CD14-positive monocyte (primary cell): ENCODE measurements at regions not wholly inside any gene's neighbourhood (a gene's known extent, or its start where the extent isn't known, plus 50 kb on each side); places are given as distances from the start of the nearest gene placed in this dataset.
"Not testable (repeated sequence)": the region's sequence is repeated elsewhere in the genome, so short reads cannot be mapped to it uniquely, and the experiment has no call there.

Experiments used
- DNase-seq, 3 donors: peaks; one replicate each; pipeline ENCODE4 v3.0.0-alpha.2; 2011 to 2022
- H2AFZ ChIP-seq: 2 replicates; pipeline ENCODE4 v1.6.0; 2012; ENCODE audit warnings: mild to moderate bottlenecking, low read depth, low read length, inconsistent platforms; ENCODE audit not compliant: insufficient read depth, poor library complexity, severe bottlenecking
- H3K27ac ChIP-seq, 2 donors: 1 replicate in 1 of 2; 2 replicates in 1 of 2; pipeline ENCODE4 v1.5.1; 2012 to 2013; ENCODE audit warnings: low read length in 2 of 2, control low read depth in 1 of 2, inconsistent platforms in 1 of 2, low read depth in 1 of 2, mild to moderate bottlenecking in 1 of 2
- H3K27me3 ChIP-seq, 2 donors: one replicate each; pipeline versions ENCODE4 v1.6.0 to v1.6.1; 2011 to 2013; ENCODE audit warnings: low read length in 2 of 2; ENCODE audit not compliant: control insufficient read depth in 2 of 2, insufficient read depth in 2 of 2
- H3K36me3 ChIP-seq, 2 donors: replicated peaks in 1 of 2; 1 replicate in 1 of 2; 2 replicates in 1 of 2; pipeline versions ENCODE4 v1.5.1 to v1.6.1; 2012 to 2013; ENCODE audit warnings: low read length in 2 of 2, control low read depth in 1 of 2, inconsistent platforms in 1 of 2, mild to moderate bottlenecking in 1 of 2; ENCODE audit not compliant: insufficient read depth in 2 of 2, control insufficient read depth in 1 of 2
- H3K4me1 ChIP-seq, 2 donors: 1 replicate in 1 of 2; 2 replicates in 1 of 2; pipeline versions ENCODE4 v1.5.1 to v1.6.1; 2012 to 2013; ENCODE audit warnings: low read length in 2 of 2, control low read depth in 1 of 2, inconsistent platforms in 1 of 2, mild to moderate bottlenecking in 1 of 2, moderate library complexity in 1 of 2; ENCODE audit not compliant: insufficient read depth in 2 of 2, control insufficient read depth in 1 of 2
- H3K4me2 ChIP-seq: replicated peaks from 2 replicates; pipeline ENCODE3; 2012; ENCODE audit warnings: low read length, moderate library complexity, mild to moderate bottlenecking; ENCODE audit not compliant: poor library complexity, severe bottlenecking; ENCODE audit errors: extremely low read depth
- H3K4me3 ChIP-seq, 3 experiments: fragments of 200-600 bp in 1 of 3; sonication (generic) in 1 of 3; replicated peaks in 1 of 3; 1 replicate in 2 of 3; 2 replicates in 1 of 3; pipeline ENCODE4 v1.5.1; 2011 to 2013; ENCODE audit warnings: low read length in 3 of 3, mild to moderate bottlenecking in 3 of 3, control low read depth in 2 of 3, low read depth in 2 of 3, inconsistent platforms in 1 of 3, moderate library complexity in 1 of 3
- H3K79me2 ChIP-seq: 2 replicates; pipeline ENCODE4 v1.6.0; 2012; ENCODE audit warnings: mild to moderate bottlenecking, control low read depth, inconsistent platforms, low read length, moderate library complexity; ENCODE audit not compliant: insufficient read depth
- H3K9ac ChIP-seq: 2 replicates; pipeline ENCODE4 v1.6.0; 2017; ENCODE audit warnings: low read length, mild to moderate bottlenecking; ENCODE audit not compliant: insufficient read depth, poor library complexity, severe bottlenecking
- H3K9me3 ChIP-seq, 2 donors: replicated peaks in 1 of 2; 1 replicate in 1 of 2; 2 replicates in 1 of 2; pipeline versions ENCODE4 v1.5.1 to v1.6.1; 2012 to 2013; ENCODE audit warnings: low read length in 2 of 2, control low read depth in 1 of 2; ENCODE audit not compliant: control insufficient read depth in 1 of 2, insufficient read depth in 1 of 2
- H4K20me1 ChIP-seq: 2 replicates; pipeline ENCODE4 v1.6.0; 2012; ENCODE audit warnings: mild to moderate bottlenecking, low read length, control low read depth, moderate library complexity; ENCODE audit not compliant: insufficient read depth
- H3K27ac Mint-ChIP-seq, 7 donors: one replicate each; pipeline ENCODE4 v1.8.0; 2020; ENCODE audit warnings: mild to moderate bottlenecking in 7 of 7, mixed read lengths in 7 of 7, moderate library complexity in 6 of 7, inconsistent platforms in 2 of 7
- H3K27me3 Mint-ChIP-seq, 3 donors: one replicate each; pipeline ENCODE4 v1.8.0; 2021 to 2022; ENCODE audit warnings: low read depth in 3 of 3, mild to moderate bottlenecking in 3 of 3, mixed read lengths in 3 of 3, moderate library complexity in 3 of 3, inconsistent platforms in 1 of 3
- H3K36me3 Mint-ChIP-seq, 2 donors: one replicate each; pipeline ENCODE4 v1.8.0; 2020; ENCODE audit warnings: mixed read lengths in 2 of 2, inconsistent platforms in 1 of 2, mild to moderate bottlenecking in 1 of 2
- H3K4me1 Mint-ChIP-seq: one replicate; pipeline ENCODE4 v1.8.0; 2020; ENCODE audit warnings: mild to moderate bottlenecking, mixed read lengths
- H3K4me3 Mint-ChIP-seq, 2 donors: one replicate each; pipeline ENCODE4 v1.8.0; 2020; ENCODE audit warnings: mild to moderate bottlenecking in 2 of 2, mixed read lengths in 2 of 2, moderate library complexity in 1 of 2
- H3K9me3 Mint-ChIP-seq, 7 donors: one replicate each; pipeline ENCODE4 v1.8.0; 2020 to 2022; ENCODE audit warnings: mixed read lengths in 7 of 7, mild to moderate bottlenecking in 6 of 7, moderate library complexity in 6 of 7, inconsistent platforms in 2 of 7
- WGBS: methylation state at CpG from one replicate; pipeline ENCODE4 v1.1.5; 2013; ENCODE audit warnings: missing lambda C conversion rate; ENCODE audit not compliant: insufficient coverage; 5-methylcytosine and 5-hydroxymethylcytosine counted together
- intact Hi-C, 2 donors: fragments of 100-400 bp; cut with micrococcal nuclease; formaldehyde crosslinking; loops; one replicate each; pipeline versions ENCODE4 v1.15.0 to v1.15.1; 2023

GRCh38 chr15:22178438-22178837 is 98.1 kb downstream of the OR4M2 start:
- H3K27ac Mint-ChIP-seq, DNase-seq, H2AFZ ChIP-seq, H3K9me3 ChIP-seq, H3K4me3 Mint-ChIP-seq, intact Hi-C loops, H3K4me2 ChIP-seq, H3K9ac ChIP-seq, H3K9me3 Mint-ChIP-seq, H4K20me1 ChIP-seq, H3K36me3 Mint-ChIP-seq, H3K27me3 Mint-ChIP-seq, H3K4me1 Mint-ChIP-seq, H3K4me3 ChIP-seq, H3K79me2 ChIP-seq, H3K27ac ChIP-seq, H3K4me1 ChIP-seq, H3K36me3 ChIP-seq, H3K27me3 ChIP-seq: not testable (repeated sequence)
- WGBS, result no CpG with 5 or more reads among the region's 1 CpG

- H3K9me3 Mint-ChIP-seq, H3K4me1 ChIP-seq, H3K27me3 Mint-ChIP-seq, H3K27ac ChIP-seq, H2AFZ ChIP-seq, H3K36me3 Mint-ChIP-seq, H3K9ac ChIP-seq, intact Hi-C loops, H3K79me2 ChIP-seq, H3K4me3 ChIP-seq, H3K27ac Mint-ChIP-seq, H3K4me3 Mint-ChIP-seq, H3K9me3 ChIP-seq, H3K27me3 ChIP-seq, H3K4me1 Mint-ChIP-seq, H3K4me2 ChIP-seq, DNase-seq, H4K20me1 ChIP-seq, H3K36me3 ChIP-seq: not testable (repeated sequence)
- WGBS, result no CpG with 5 or more reads among the region's 3 CpGs
These were observed 98.7 kb downstream of the OR4M2 start for GRCh38 chr15:22179043-22179442.

- H3K27me3 ChIP-seq, H3K9me3 Mint-ChIP-seq, H2AFZ ChIP-seq, H3K27ac Mint-ChIP-seq, H3K36me3 Mint-ChIP-seq, H3K4me2 ChIP-seq, DNase-seq, H4K20me1 ChIP-seq, H3K27me3 Mint-ChIP-seq, H3K79me2 ChIP-seq, H3K4me1 Mint-ChIP-seq, H3K9ac ChIP-seq, H3K4me1 ChIP-seq, H3K4me3 Mint-ChIP-seq, intact Hi-C loops, H3K9me3 ChIP-seq, H3K27ac ChIP-seq, H3K36me3 ChIP-seq, H3K4me3 ChIP-seq: not testable (repeated sequence)
- WGBS, result no CpG with 5 or more reads among the region's 7 CpGs
These were observed 100.3 kb downstream of the OR4M2 start for GRCh38 chr15:22180611-22181010.

GRCh38 chr15:22184678-22185077 is 104.4 kb downstream of the OR4M2 start:
- H3K4me2 ChIP-seq, intact Hi-C loops, H3K4me3 ChIP-seq, H3K9ac ChIP-seq, H3K27ac Mint-ChIP-seq, H3K79me2 ChIP-seq, H3K27me3 Mint-ChIP-seq, H3K9me3 ChIP-seq, H3K36me3 ChIP-seq, H3K36me3 Mint-ChIP-seq, H3K9me3 Mint-ChIP-seq, H4K20me1 ChIP-seq, H3K4me1 ChIP-seq, H3K27me3 ChIP-seq, H2AFZ ChIP-seq, H3K4me3 Mint-ChIP-seq, H3K4me1 Mint-ChIP-seq, DNase-seq, H3K27ac ChIP-seq: not testable (repeated sequence)
- no CpG with 5 or more reads among the region's 15 CpGs for WGBS
